ENCODE measurements at regions not wholly inside any gene's neighbourhood (a gene's known extent, or its start where the extent isn't known, plus 50 kb on each side); places are given as distances from the start of the nearest gene placed in this dataset.

GRCh38 chr11:22433517-22433916, 95.3 kb downstream of the SLC17A6 start:
- no peak for DNase-seq

- no peak for DNase-seq
Measured at GRCh38 chr11:22433094-22433455, 94.9 kb downstream of the SLC17A6 start.

DNA sequence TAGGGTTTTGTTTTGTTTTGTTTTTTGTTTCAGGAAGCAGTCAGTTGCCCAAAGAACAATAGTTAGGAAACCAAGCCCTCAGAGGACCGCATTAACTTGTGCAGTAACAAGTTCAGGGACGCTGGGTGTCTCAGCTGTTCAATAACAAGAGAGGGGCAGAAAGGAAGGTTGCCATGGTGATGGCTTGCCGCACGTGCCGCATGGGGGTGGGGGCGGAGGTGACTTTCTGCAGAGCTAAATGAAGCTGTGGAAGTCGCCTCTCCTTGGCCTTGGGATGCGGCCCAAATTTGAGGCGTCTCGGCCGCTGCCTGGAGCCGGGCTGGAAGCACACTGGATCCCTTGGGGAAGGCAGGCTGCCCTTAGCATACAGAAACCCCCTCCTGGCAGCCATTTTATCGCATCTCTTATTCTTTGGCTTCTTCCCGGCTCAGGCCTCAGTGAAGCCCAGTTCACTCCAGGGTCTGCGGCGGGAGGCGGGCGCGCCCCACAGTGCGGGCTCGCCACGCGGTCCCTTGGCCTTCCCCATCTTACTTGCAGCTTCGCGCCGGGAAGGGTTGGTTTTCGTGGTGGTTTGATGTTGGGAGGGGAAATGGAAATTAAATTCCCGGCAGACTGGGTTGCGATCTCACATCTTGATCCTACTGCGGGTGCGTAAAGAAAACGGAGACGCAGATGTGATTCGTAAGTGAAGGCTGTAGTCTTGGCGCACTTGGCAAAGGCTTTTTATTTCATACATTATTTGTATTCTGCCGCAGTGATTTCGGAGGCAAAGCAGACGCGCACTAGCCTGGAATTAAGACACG, 94.3 kb downstream of the SLC17A6 start:
- DNase-seq, result no peak

GRCh38 chr11:22431106-22431505, 92.9 kb downstream of the SLC17A6 start:
- no peak for DNase-seq

DNA sequence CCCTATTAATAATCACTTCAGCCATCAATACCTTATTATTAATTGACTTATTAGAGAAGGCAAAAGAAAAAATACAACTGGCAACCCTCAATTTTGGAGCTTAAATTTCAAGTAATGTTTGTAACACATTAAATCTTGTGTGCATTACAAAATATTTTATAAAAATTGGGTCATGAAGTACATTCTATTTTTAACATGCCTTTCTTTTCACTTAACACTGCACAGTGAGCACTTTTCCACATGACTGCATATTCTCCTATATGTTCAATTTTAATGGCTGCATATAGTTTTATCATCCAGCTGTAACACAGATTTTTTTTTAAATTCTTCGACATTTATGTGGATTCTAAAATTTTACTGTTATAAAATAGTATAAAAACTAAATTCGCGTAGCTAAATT, 92.5 kb downstream of the SLC17A6 start:
- DNase-seq, result no peak

- DNase-seq, result no peak
Measured at GRCh38 chr11:22430141-22430541, 92.0 kb downstream of the SLC17A6 start.
